B cell (primary cell): ENCODE measurements at regions not wholly inside any gene's neighbourhood (a gene's known extent, or its start where the extent isn't known, plus 50 kb on each side); places are given as distances from the start of the nearest gene placed in this dataset.

ENCODE experiments used
- ATAC-seq: fragments of 200-7000 bp; cut with Tn5 transposase; one replicate; pipeline ENCODE4 v1.10.0; 2021; ENCODE audit warnings: low read depth, mild to moderate bottlenecking, moderate number of reproducible peaks, moderate library complexity
- CTCF ChIA-PET: fragments of 350-600 bp; sonication (Branson Sonifier 250); formaldehyde crosslinking; loops from one replicate; lab custom pipeline; 2021; ENCODE audit warnings: antibody characterized with exemption, inconsistent platforms; lab: Charles Lee
- POLR2A ChIA-PET: fragments of 350-600 bp; sonication (Branson Sonifier 250); formaldehyde crosslinking; loops from one replicate; lab custom pipeline; 2021; ENCODE audit warnings: antibody characterized with exemption; lab: Charles Lee
- DNase-seq: peaks from one replicate; pipeline ENCODE4 v3.0.0; 2013
- H2AFZ ChIP-seq: 2 replicates; pipeline ENCODE4 v1.6.1; 2012; ENCODE audit warnings: mild to moderate bottlenecking, low read depth, low read length; ENCODE audit not compliant: insufficient read depth, poor library complexity, severe bottlenecking
- H3K27ac ChIP-seq, 2 donors: 1 replicate in 1 of 2; 2 replicates in 1 of 2; pipeline ENCODE4 v1.5.1; 2012 to 2013; ENCODE audit warnings: low read length in 2 of 2, mild to moderate bottlenecking in 2 of 2, moderate library complexity in 1 of 2
- H3K27me3 ChIP-seq, 4 experiments: fragments of 200-600 bp in 1 of 4; sonication (generic) in 1 of 4; replicated peaks in 1 of 4; 1 replicate in 2 of 4; 2 replicates in 2 of 4; pipeline versions ENCODE4 v1.6.1 to v1.7.0; 2013 to 2016; ENCODE audit warnings: low read length in 3 of 4, mild to moderate bottlenecking in 2 of 4, mixed read lengths in 1 of 4, moderate library complexity in 1 of 4; ENCODE audit not compliant: insufficient read depth in 4 of 4, control insufficient read depth in 3 of 4; ENCODE audit errors: control extremely low read depth in 1 of 4
- H3K36me3 ChIP-seq, 2 experiments: replicated peaks in 1 of 2; 1 replicate in 1 of 2; 2 replicates in 1 of 2; pipeline versions ENCODE4 v1.6.1 to v1.7.1; 2013; ENCODE audit warnings: low read length in 1 of 2; ENCODE audit not compliant: insufficient read depth in 2 of 2, control insufficient read depth in 1 of 2; ENCODE audit errors: control extremely low read depth in 1 of 2, extremely low read depth in 1 of 2
- H3K4me1 ChIP-seq, 2 donors: fragments of 200-600 bp in 1 of 2; sonication (generic) in 1 of 2; 1 replicate in 1 of 2; 2 replicates in 1 of 2; pipeline versions ENCODE4 v1.5.1 to v1.6.1; 2013 to 2017; ENCODE audit warnings: low read length in 2 of 2; ENCODE audit not compliant: control insufficient read depth in 2 of 2, insufficient read depth in 2 of 2
- H3K4me2 ChIP-seq: replicated peaks from 2 replicates; pipeline ENCODE3; 2012; ENCODE audit warnings: mild to moderate bottlenecking, low read depth, low read length; ENCODE audit not compliant: poor library complexity, severe bottlenecking
- H3K4me3 ChIP-seq, 5 experiments: fragments of 200-600 bp in 1 of 5; sonication (generic) in 1 of 5; 1 replicate in 3 of 5; 2 replicates in 2 of 5; pipeline versions ENCODE4 v1.5.1 to v1.7.0; 2011 to 2016; ENCODE audit warnings: low read length in 4 of 5, mild to moderate bottlenecking in 4 of 5, low read depth in 2 of 5, control low read depth in 1 of 5, moderate library complexity in 1 of 5; ENCODE audit not compliant: insufficient read depth in 1 of 5; ENCODE audit errors: control extremely low read depth in 1 of 5, extremely low read depth in 1 of 5
- H3K79me2 ChIP-seq: fragments of 200-600 bp; sonication (generic); one replicate; pipeline ENCODE4 v1.6.0; 2016; ENCODE audit warnings: low read length; ENCODE audit not compliant: control insufficient read depth, insufficient read depth
- H3K9ac ChIP-seq: fragments of 200-600 bp; sonication (generic); 2 replicates; pipeline ENCODE4 v1.6.1; 2017; ENCODE audit warnings: mild to moderate bottlenecking, low read length, moderate library complexity
- H3K9me3 ChIP-seq, 3 donors: one replicate each; pipeline versions ENCODE4 v1.6.1 to v1.7.1; 2013; ENCODE audit warnings: low read length in 2 of 3; ENCODE audit not compliant: control insufficient read depth in 2 of 3, insufficient read depth in 1 of 3; ENCODE audit errors: control extremely low read depth in 1 of 3
- H4K20me1 ChIP-seq: 2 replicates; pipeline ENCODE4 v1.6.0; 2012; ENCODE audit warnings: mild to moderate bottlenecking, low read length; ENCODE audit not compliant: insufficient read depth, control insufficient read depth, poor library complexity, severe bottlenecking
- H3K27ac Mint-ChIP-seq: one replicate; pipeline ENCODE4 v1.8.0; 2021; ENCODE audit warnings: mixed read lengths
- H3K27me3 Mint-ChIP-seq: one replicate; pipeline ENCODE4 v1.8.0; 2021; ENCODE audit warnings: mixed read lengths
- H3K4me1 Mint-ChIP-seq: one replicate; pipeline ENCODE4 v1.8.0; 2021; ENCODE audit warnings: mixed read lengths
- H3K4me3 Mint-ChIP-seq: one replicate; pipeline ENCODE4 v1.8.0; 2021; ENCODE audit warnings: mixed read lengths
- H3K9me3 Mint-ChIP-seq: one replicate; pipeline ENCODE4 v1.8.0; 2022; ENCODE audit warnings: mixed read lengths; ENCODE audit not compliant: insufficient read depth
- CTCF ChIP-seq: fragments of 200-600 bp; IDR thresholded peaks from one replicate; pipeline ENCODE4 v1.8.0; 2022; ENCODE audit warnings: antibody characterized with exemption, mild to moderate bottlenecking
- EZH2 ChIP-seq: IDR thresholded peaks from 2 replicates; pipeline ENCODE4 v1.6.1; 2012; ENCODE audit warnings: borderline replicate concordance, low read depth, mild to moderate bottlenecking, moderate library complexity, low read length; ENCODE audit not compliant: insufficient read depth, poor library complexity, severe bottlenecking
- WGBS: methylation state at CpG from one replicate; pipeline ENCODE4 v1.1.5; 2013; ENCODE audit warnings: missing lambda C conversion rate; ENCODE audit not compliant: insufficient coverage; 5-methylcytosine and 5-hydroxymethylcytosine counted together
- intact Hi-C: fragments of 100-400 bp; cut with micrococcal nuclease; formaldehyde crosslinking; loops from one replicate; pipeline ENCODE4 v1.10.0; 2022

GRCh38 chr3:168878655-168879054 is 782.9 kb upstream of the GOLIM4 start:
- CTCF ChIA-PET, result no interaction called here

GRCh38 chr3:168877899-168878298 is 782.2 kb upstream of the GOLIM4 start:
- H3K4me2 ChIP-seq, result no peak overlapping the region

More at GRCh38 chr3:168878655-168879054, 782.9 kb upstream of the GOLIM4 start:
- Histone ChIP-seq H3K27ac (no peak overlapping the region), H3K9ac (no peak overlapping the region), H3K36me3 (no peaks in the 10 kb centered on the region), H3K4me3 (no peak overlapping the region), H4K20me1 (no peaks in the 10 kb centered on the region), H3K4me2 (no peak overlapping the region), H3K79me2 (no peaks in the 10 kb centered on the region), H3K4me1 (no peaks in the 10 kb centered on the region), H3K27me3 (no peaks in the 10 kb centered on the region), H3K9me3 (no peaks in the 10 kb centered on the region), H2AFZ (no peak overlapping the region)
- ATAC-seq (no peak), DNase-seq (no peak)
- Mint-ChIP-seq H3K9me3 (no peaks in the 10 kb centered on the region), H3K27ac (no peak overlapping the region), H3K4me1 (no peaks in the 10 kb centered on the region), H3K27me3 (peaks cover 4% of the 10 kb centered on the region), H3K4me3 (no peak overlapping the region)
- WGBS, result 100% methylated on average over 1 of the region's 1 CpG
- POLR2A ChIA-PET, result no interaction called here
- intact Hi-C loops, result no loop called here
- no peak for TF ChIP-seq EZH2
- no peak for TF ChIP-seq CTCF

More at GRCh38 chr3:168877899-168878298, 782.2 kb upstream of the GOLIM4 start:
- ChIA-PET CTCF (interaction anchor here (2.4 kb wide), 1 partner anchor 12 kb away, joined by 10 read pairs; no protein-coding TSS in a partner anchor), POLR2A (no interaction called here)
- no peak overlapping the region for H3K27ac Mint-ChIP-seq
- H3K4me3 Mint-ChIP-seq, result no peak overlapping the region
- no peak overlapping the region for H3K4me3 ChIP-seq
- no peak overlapping the region for H3K9ac ChIP-seq
- H3K27me3 Mint-ChIP-seq, result peaks cover 4% of the 10 kb centered on the region
- H3K4me1 ChIP-seq, result no peaks in the 10 kb centered on the region
- no peaks in the 10 kb centered on the region for H3K9me3 Mint-ChIP-seq
- no peak overlapping the region for H2AFZ ChIP-seq
- H3K27me3 ChIP-seq, result no peaks in the 10 kb centered on the region
- H3K36me3 ChIP-seq, result no peaks in the 10 kb centered on the region
- H3K4me1 Mint-ChIP-seq, result no peaks in the 10 kb centered on the region
- TF ChIP-seq CTCF, result no peak
- TF ChIP-seq EZH2, result no peak
- no CpG with 5 or more reads among the region's 1 CpG for WGBS
- DNase-seq (no peak), ATAC-seq (no peak)
- no peaks in the 10 kb centered on the region for H3K9me3 ChIP-seq
- intact Hi-C loops, result no loop called here
- H3K79me2 ChIP-seq, result no peaks in the 10 kb centered on the region
- H3K27ac ChIP-seq, result no peak overlapping the region
- no peaks in the 10 kb centered on the region for H4K20me1 ChIP-seq
